Dendritic cell treated with granulocyte-macrophage colony-stimulating factor and Interleukin-4, amounts not matched to agents 40 ng/mL and 50 ng/mL, for 4 days (primary cell): ENCODE measurements at regions not wholly inside any gene's neighbourhood (a gene's known extent, or its start where the extent isn't known, plus 50 kb on each side); places are given as distances from the start of the nearest gene placed in this dataset.

Experiments used
- H3K27ac Mint-ChIP-seq: one replicate; pipeline ENCODE4 v1.8.0; 2022; ENCODE audit warnings: mild to moderate bottlenecking, mixed read lengths
- H3K27me3 Mint-ChIP-seq: one replicate; pipeline ENCODE4 v1.8.0; 2022; ENCODE audit warnings: mild to moderate bottlenecking, mixed read lengths
- H3K36me3 Mint-ChIP-seq: one replicate; pipeline ENCODE4 v1.8.0; 2022; ENCODE audit warnings: low read depth, mixed read lengths
- H3K4me1 Mint-ChIP-seq: one replicate; pipeline ENCODE4 v1.8.0; 2022; ENCODE audit warnings: low read depth, mixed read lengths
- H3K4me3 Mint-ChIP-seq: one replicate; pipeline ENCODE4 v1.8.0; 2022; ENCODE audit warnings: mild to moderate bottlenecking, moderate library complexity, mixed read lengths
- H3K9me3 Mint-ChIP-seq: one replicate; pipeline ENCODE4 v1.8.0; 2022; ENCODE audit warnings: mixed read lengths
- intact Hi-C: fragments of 100-400 bp; cut with micrococcal nuclease; formaldehyde crosslinking; loops from one replicate; pipeline ENCODE4 v1.15.0; 2022

DNA sequence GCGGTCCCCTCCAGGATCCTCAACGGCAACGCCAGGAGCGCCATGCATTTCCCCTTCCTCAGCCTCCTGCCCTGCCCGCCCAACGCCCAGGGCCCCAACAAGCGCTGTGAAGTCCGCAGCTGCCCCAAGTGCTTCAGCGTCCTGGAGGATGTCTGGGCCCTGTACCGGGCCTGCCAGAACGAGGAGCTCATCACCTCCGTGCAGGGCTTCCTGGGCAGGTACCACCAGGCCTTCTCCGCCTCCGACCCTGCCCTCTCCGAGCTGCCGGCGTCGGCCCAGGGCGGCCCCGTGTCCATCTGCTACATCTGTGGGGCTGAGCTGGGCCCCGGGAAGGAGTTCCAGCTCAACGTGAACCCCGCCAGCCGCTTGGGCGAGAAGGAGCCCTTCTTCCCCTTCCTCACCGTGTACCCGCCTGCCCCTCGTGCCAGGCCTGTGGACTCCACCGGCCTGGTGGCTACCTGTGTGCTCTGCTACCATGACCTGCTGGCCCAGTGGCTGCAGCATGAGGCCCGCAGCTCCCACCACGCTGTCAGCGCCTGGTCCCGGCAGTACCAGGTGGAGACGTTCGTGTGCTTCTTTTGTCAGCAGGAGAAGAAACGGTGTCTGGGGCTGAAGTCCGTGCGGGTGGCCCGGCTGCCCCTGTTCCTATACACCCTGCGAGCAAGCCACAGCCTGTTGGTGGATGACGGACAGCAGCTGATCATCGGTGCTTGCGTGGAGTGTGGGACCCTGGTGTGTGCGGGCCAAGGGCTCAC, 58.9 kb upstream of the CIBAR2 start:
- Mint-ChIP-seq H3K27me3 (peaks cover 87% of the 10 kb centered on the region), H3K36me3 (no peaks in the 10 kb centered on the region), H3K9me3 (no peaks in the 10 kb centered on the region), H3K4me3 (no peak overlapping the region), H3K4me1 (peaks cover 18% of the 10 kb centered on the region), H3K27ac (no peak overlapping the region)
- intact Hi-C loops, result no loop called here

- intact Hi-C loops, result no loop called here
- no peaks in the 10 kb centered on the region for H3K36me3 Mint-ChIP-seq
- no peak overlapping the region for H3K27ac Mint-ChIP-seq
- H3K27me3 Mint-ChIP-seq, result peaks cover 87% of the 10 kb centered on the region
- no peaks in the 10 kb centered on the region for H3K9me3 Mint-ChIP-seq
- H3K4me3 Mint-ChIP-seq, result no peak overlapping the region
- H3K4me1 Mint-ChIP-seq, result peaks cover 24% of the 10 kb centered on the region
Measured at GRCh38 chr16:85171759-85172454, 59.6 kb upstream of the CIBAR2 start.

GRCh38 chr16:85172455-85173145, 60.3 kb upstream of the CIBAR2 start:
- Mint-ChIP-seq H3K27me3 (peaks cover 85% of the 10 kb centered on the region), H3K4me3 (no peak overlapping the region), H3K4me1 (peaks cover 26% of the 10 kb centered on the region), H3K9me3 (no peaks in the 10 kb centered on the region), H3K36me3 (no peaks in the 10 kb centered on the region), H3K27ac (no peak overlapping the region)
- intact Hi-C loops, result no loop called here

DNA sequence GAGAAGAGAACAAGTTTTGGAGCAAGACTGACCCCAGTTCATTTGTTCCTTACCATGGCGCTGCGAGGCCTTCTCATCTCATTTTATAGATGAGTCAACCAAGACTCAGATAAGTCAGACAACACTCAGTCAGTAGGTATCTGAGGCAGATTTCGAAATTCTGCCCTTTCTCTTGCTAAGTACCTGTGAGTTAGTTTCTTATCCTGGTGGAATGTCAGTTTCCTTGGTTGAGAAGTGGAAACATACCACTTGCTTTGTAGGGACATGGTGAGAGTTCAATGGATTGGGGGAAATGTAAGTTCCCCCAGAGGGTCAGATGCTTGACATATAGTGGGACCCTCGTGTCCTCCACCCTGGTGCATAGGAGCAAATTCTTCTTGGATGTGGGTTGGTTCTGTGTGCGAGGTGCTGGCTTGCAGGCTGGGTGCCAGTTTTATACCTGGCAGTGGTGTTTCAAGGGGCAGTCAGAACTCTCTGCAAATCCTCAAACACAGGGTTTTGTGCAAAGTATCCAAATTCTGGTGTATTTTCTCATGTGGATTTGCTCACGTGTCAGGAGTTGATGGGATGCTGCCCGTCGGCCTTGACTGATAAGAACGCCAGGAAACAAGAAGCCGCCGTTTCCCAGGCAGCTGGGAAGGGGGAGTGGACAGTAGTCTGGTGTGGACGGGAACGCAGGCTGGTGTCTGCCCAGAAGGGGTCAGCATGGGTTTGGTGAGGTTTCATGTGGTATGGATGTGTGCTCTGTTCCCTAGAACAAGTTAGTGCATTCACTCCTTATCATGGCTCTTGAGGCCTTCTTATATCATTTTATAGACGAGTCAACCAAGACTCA, 61.1 kb upstream of the CIBAR2 start:
- Mint-ChIP-seq H3K27me3 (peaks cover 83% of the 10 kb centered on the region), H3K4me3 (no peak overlapping the region), H3K9me3 (no peaks in the 10 kb centered on the region), H3K27ac (no peak overlapping the region), H3K36me3 (no peaks in the 10 kb centered on the region), H3K4me1 (peaks cover 26% of the 10 kb centered on the region)
- intact Hi-C loops, result no loop called here

- no peaks in the 10 kb centered on the region for H3K36me3 Mint-ChIP-seq
- H3K4me3 Mint-ChIP-seq, result no peak overlapping the region
- H3K4me1 Mint-ChIP-seq, result peaks cover 26% of the 10 kb centered on the region
- peaks cover 82% of the 10 kb centered on the region for H3K27me3 Mint-ChIP-seq
- H3K27ac Mint-ChIP-seq, result no peak overlapping the region
- intact Hi-C loops, result no loop called here
- no peaks in the 10 kb centered on the region for H3K9me3 Mint-ChIP-seq
Measured at GRCh38 chr16:85173981-85174751, 61.9 kb upstream of the CIBAR2 start.

DNA sequence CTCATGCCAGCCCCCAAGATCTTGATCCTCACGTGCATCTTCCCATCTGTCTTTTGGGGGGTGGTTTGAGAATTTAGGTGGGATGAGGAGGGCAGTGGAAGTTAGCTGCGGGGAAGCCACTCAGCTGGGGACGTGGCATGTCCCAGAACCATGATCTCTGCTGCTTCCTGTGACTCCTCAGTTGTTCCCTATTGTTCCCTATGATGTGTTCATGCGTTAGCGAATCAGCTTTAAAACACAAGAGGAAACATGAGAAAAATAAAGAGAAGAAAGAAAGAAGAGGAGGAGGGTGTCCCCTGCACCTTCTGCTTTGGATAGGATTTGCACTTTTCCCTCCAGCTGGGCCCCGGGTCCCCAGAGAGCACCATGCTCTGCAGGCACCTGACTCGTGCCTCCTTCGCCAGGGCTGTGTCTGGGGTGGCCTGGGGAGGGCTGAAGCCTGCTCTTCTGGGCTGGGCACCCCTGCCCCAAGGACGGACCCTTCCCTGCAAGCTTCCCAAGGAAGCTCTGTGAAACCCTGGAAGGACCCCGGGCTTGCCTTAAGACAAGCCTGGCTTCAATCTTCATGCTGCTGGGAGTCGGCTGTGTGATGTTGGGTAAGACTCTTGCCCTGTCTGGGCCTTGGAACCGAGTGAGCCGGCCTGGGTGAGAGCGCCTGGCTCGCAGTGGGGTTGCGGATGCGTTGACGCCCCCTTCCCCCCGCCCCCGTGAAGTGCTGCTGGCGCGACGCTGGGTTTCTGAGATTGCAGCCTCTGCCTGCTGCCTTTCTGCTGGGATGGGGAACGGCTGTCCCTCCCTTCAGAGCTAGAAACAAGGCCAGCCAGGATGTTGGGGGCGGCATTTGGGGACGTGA, 62.8 kb upstream of the CIBAR2 start:
- H3K4me1 Mint-ChIP-seq, result peaks cover 26% of the 10 kb centered on the region
- no peaks in the 10 kb centered on the region for H3K36me3 Mint-ChIP-seq
- H3K4me3 Mint-ChIP-seq, result no peak overlapping the region
- H3K9me3 Mint-ChIP-seq, result no peaks in the 10 kb centered on the region
- H3K27me3 Mint-ChIP-seq, result peaks cover 89% of the 10 kb centered on the region
- intact Hi-C loops, result no loop called here
- H3K27ac Mint-ChIP-seq, result no peak overlapping the region

GRCh38 chr16:85175724-85176233, 63.5 kb upstream of the CIBAR2 start:
- Mint-ChIP-seq H3K4me3 (no peak overlapping the region), H3K4me1 (peaks cover 26% of the 10 kb centered on the region), H3K27me3 (peaks cover 82% of the 10 kb centered on the region), H3K36me3 (no peaks in the 10 kb centered on the region), H3K27ac (no peak overlapping the region), H3K9me3 (no peaks in the 10 kb centered on the region)
- intact Hi-C loops, result no loop called here

DNA sequence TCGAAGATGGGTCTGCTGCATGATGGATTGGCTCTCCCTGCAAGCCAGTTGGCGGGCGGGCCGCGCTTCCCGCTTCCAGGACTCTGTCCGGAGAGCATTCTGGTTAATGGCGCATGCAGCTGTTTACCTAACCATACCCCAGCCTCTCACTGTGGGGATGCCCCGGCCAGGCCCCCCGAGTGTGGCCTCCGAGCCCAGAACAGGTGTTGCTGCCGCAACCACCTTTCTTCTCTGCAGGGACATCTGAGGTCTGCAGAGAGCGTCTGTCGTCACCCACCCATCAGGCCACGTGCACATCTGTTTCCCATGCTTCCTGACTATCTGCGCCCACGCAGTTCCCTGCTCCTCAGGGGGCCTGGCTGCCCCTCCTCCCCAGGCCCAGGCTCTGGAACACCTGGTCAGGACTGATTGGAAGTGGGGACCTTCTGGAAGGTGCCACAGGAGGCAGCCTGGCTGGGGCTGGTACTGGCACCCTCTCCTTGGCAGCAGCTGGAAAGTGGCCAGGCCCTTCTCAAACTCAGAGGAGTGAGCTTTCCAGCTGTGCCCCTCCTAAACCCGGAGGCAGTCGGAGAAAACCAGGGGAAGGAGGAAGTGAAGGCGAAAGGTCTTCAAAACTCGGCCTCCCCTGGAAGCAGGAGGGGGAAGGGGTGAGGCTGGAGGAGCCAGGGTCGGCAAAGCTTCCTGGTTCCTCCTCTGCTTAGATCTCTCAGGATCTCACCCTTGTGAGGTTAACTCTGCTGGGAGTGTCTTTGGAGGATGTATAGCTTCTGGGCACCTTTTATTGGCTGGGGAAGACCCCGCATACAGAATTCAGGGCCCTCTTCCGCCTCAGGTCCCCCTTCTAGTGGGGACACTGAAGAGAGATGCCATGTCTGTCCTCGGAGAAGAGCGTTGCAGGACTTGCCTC, 64.5 kb upstream of the CIBAR2 start:
- H3K4me1 Mint-ChIP-seq, result peaks cover 20% of the 10 kb centered on the region
- H3K27me3 Mint-ChIP-seq, result peaks cover 72% of the 10 kb centered on the region
- no peak overlapping the region for H3K4me3 Mint-ChIP-seq
- intact Hi-C loops, result no loop called here
- no peaks in the 10 kb centered on the region for H3K9me3 Mint-ChIP-seq
- no peak overlapping the region for H3K27ac Mint-ChIP-seq
- H3K36me3 Mint-ChIP-seq, result no peaks in the 10 kb centered on the region

DNA sequence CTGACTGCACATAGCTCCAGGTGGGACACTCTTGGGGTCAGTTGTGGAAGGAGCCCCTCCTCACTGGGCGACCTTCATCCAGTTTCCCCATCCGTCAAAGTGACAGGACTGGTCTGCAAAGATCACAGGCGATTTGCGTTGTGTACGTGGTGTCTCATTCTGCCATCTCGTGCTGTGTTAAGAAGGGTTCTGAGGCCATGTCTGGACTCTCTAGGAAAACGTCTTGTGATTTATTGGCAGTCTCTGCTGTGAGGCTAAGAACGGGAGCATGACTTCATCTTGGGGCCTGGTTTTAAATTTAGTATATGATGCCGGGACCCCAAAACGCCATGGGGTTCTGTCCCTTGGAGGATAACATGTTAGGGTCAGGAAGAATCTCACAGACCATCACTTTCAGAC, 65.2 kb upstream of the CIBAR2 start:
- no peaks in the 10 kb centered on the region for H3K9me3 Mint-ChIP-seq
- H3K27me3 Mint-ChIP-seq, result peaks cover 67% of the 10 kb centered on the region
- peaks cover 13% of the 10 kb centered on the region for H3K4me1 Mint-ChIP-seq
- H3K4me3 Mint-ChIP-seq, result no peak overlapping the region
- no peaks in the 10 kb centered on the region for H3K36me3 Mint-ChIP-seq
- intact Hi-C loops, result no loop called here
- H3K27ac Mint-ChIP-seq, result no peak overlapping the region

GRCh38 chr16:85178006-85178591, 65.8 kb upstream of the CIBAR2 start:
- Mint-ChIP-seq H3K36me3 (no peaks in the 10 kb centered on the region), H3K9me3 (no peaks in the 10 kb centered on the region), H3K27me3 (peaks cover 64% of the 10 kb centered on the region), H3K27ac (no peak overlapping the region), H3K4me1 (peaks cover 8% of the 10 kb centered on the region), H3K4me3 (no peak overlapping the region)
- intact Hi-C loops, result no loop called here

- Mint-ChIP-seq H3K27ac (no peak overlapping the region), H3K4me1 (peaks cover 8% of the 10 kb centered on the region), H3K36me3 (no peaks in the 10 kb centered on the region), H3K4me3 (no peak overlapping the region), H3K27me3 (peaks cover 64% of the 10 kb centered on the region), H3K9me3 (peaks cover 2% of the 10 kb centered on the region)
- intact Hi-C loops, result no loop called here
Measured at GRCh38 chr16:85178596-85178995, 66.3 kb upstream of the CIBAR2 start.
